Body of pancreas (tissue), 4 donors: ENCODE measurements at regions not wholly inside any gene's neighbourhood (a gene's known extent, or its start where the extent isn't known, plus 50 kb on each side); places are given as distances from the start of the nearest gene placed in this dataset.

ENCODE experiments used
- CTCF ChIP-seq, 7 experiments: fragments of 450-650 bp in 4 of 7; fragments of 200-600 bp in 3 of 7; sonication (generic) in 3 of 7; IDR thresholded peaks; one replicate each; pipeline ENCODE4 v1.5.1; 2016 to 2019; ENCODE audit warnings: antibody characterized with exemption in 7 of 7
- POLR2A ChIP-seq, 3 donors: fragments of 450-650 bp; IDR thresholded peaks; one replicate each; pipeline ENCODE4 v1.6.1; 2016; ENCODE audit warnings: antibody characterized with exemption in 3 of 3, mild to moderate bottlenecking in 2 of 3

DNA sequence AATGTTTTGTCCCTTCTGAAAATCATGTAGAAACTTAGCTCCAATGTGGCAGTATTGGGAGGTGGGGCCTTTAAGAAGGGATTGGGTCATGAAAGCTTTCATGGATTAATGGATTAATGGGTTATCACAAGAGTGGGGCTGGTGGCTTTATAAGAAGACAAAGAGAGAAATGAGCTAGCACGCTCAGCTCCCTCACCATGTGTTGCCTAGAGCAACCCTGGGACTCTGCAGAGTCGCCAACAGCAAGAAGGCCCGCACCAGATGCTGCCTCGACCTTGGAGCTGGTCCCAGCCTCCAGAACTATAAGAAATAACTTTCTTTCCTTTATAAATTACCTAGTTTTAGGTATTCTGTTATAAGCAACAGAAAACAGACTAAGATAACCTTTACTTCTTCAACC, 74.9 kb upstream of the HECW1 start:
- TF ChIP-seq CTCF (IDR thresholded peaks at IDR 0.05) (no peak), POLR2A (IDR thresholded peaks at IDR 0.05) (no peak)
